Astrocyte (in vitro differentiated cells and primary cell): ENCODE measurements at regions not wholly inside any gene's neighbourhood (a gene's known extent, or its start where the extent isn't known, plus 50 kb on each side); places are given as distances from the start of the nearest gene placed in this dataset.

Experiments
- EZH2 ChIP-seq: IDR thresholded peaks from 2 replicates; pipeline ENCODE4 v1.6.1; 2012; ENCODE audit warnings: mild to moderate bottlenecking, low read length, inconsistent platforms; ENCODE audit not compliant: insufficient read depth
- TF ChIP-seq, protein P1 (sequence below): IDR thresholded peaks from 2 replicates; pipeline ENCODE4 v1.5.1; 2011; ENCODE audit warnings: low read depth, mild to moderate bottlenecking, inconsistent platforms, low read length, moderate library complexity; ENCODE audit not compliant: insufficient read depth

GRCh38 chr6:6785163-6785521 lies 196.6 kb downstream of the LY86 start:
- TF ChIP-seq, protein P1, sequence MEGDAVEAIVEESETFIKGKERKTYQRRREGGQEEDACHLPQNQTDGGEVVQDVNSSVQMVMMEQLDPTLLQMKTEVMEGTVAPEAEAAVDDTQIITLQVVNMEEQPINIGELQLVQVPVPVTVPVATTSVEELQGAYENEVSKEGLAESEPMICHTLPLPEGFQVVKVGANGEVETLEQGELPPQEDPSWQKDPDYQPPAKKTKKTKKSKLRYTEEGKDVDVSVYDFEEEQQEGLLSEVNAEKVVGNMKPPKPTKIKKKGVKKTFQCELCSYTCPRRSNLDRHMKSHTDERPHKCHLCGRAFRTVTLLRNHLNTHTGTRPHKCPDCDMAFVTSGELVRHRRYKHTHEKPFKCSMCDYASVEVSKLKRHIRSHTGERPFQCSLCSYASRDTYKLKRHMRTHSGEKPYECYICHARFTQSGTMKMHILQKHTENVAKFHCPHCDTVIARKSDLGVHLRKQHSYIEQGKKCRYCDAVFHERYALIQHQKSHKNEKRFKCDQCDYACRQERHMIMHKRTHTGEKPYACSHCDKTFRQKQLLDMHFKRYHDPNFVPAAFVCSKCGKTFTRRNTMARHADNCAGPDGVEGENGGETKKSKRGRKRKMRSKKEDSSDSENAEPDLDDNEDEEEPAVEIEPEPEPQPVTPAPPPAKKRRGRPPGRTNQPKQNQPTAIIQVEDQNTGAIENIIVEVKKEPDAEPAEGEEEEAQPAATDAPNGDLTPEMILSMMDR, result no peak
- no peak for TF ChIP-seq EZH2
